ENCODE measurements at regions not wholly inside any gene's neighbourhood (a gene's known extent, or its start where the extent isn't known, plus 50 kb on each side); places are given as distances from the start of the nearest gene placed in this dataset.
"Not testable (repeated sequence)": the region's sequence is repeated elsewhere in the genome, so short reads cannot be mapped to it uniquely, and the experiment has no call there.

DNA sequence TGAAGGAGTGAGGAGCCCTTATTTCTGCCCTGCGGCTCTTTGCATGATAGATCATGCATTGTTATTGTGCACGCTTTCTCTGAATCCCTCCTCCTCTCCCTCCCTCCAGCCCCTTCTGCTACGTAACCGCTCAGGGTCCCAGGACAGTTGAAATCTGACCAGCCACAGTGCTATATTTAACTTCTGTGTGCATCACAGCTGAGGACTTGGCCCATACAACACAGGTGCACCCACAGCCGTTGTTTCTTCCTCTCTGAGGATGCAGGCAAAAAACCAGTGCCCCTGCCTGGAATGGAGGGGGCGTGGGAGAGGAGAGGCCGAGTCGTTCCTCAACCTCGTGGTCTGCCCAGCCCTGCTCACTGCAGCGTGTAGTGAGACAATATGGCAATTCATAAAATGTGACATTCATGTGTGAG is 335.6 kb upstream of the CLINT1 start:
- BruUV-seq (replicated peaks), result no TSS peak
- no peak for FAIRE-seq
- H3K79me2 ChIP-seq (ENCODE audit: insufficient read depth, low read length), result no peaks in the 10 kb centered on the region
- in situ Hi-C loops (cut with HindIII; ENCODE audit: extremely low pct_ligation_motif_present, low pct_unique_long_range_greater_than_20kb), result no loop called here
- no peak overlapping the region for H2AFZ ChIP-seq (ENCODE audit: low read length)
- TF ChIP-seq IKZF4 (CRISPR knock-in tag; IDR thresholded peaks at IDR 0.05; ENCODE audit: borderline replicate concordance, low read depth, not compliant biosample characterization), result no peak
- TF ChIP-seq, protein P1, sequence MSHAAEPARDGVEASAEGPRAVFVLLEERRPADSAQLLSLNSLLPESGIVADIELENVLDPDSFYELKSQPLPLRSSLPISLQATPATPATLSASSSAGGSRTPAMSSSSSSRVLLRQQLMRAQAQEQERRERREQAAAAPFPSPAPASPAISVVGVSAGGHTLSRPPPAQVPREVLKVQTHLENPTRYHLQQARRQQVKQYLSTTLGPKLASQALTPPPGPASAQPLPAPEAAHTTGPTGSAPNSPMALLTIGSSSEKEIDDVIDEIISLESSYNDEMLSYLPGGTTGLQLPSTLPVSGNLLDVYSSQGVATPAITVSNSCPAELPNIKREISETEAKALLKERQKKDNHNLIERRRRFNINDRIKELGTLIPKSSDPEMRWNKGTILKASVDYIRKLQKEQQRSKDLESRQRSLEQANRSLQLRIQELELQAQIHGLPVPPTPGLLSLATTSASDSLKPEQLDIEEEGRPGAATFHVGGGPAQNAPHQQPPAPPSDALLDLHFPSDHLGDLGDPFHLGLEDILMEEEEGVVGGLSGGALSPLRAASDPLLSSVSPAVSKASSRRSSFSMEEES (CRISPR knock-in tag; IDR thresholded peaks at IDR 0.05), result no peak
- TF ChIP-seq, protein P2, sequence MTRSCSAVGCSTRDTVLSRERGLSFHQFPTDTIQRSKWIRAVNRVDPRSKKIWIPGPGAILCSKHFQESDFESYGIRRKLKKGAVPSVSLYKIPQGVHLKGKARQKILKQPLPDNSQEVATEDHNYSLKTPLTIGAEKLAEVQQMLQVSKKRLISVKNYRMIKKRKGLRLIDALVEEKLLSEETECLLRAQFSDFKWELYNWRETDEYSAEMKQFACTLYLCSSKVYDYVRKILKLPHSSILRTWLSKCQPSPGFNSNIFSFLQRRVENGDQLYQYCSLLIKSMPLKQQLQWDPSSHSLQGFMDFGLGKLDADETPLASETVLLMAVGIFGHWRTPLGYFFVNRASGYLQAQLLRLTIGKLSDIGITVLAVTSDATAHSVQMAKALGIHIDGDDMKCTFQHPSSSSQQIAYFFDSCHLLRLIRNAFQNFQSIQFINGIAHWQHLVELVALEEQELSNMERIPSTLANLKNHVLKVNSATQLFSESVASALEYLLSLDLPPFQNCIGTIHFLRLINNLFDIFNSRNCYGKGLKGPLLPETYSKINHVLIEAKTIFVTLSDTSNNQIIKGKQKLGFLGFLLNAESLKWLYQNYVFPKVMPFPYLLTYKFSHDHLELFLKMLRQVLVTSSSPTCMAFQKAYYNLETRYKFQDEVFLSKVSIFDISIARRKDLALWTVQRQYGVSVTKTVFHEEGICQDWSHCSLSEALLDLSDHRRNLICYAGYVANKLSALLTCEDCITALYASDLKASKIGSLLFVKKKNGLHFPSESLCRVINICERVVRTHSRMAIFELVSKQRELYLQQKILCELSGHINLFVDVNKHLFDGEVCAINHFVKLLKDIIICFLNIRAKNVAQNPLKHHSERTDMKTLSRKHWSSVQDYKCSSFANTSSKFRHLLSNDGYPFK (CRISPR knock-in tag; IDR thresholded peaks at IDR 0.05; ENCODE audit: borderline replicate concordance), result no peak
- ATAC-seq, result no peak
- no peak overlapping the region for H3K4me3 ChIP-seq (replicated peaks in 1 of 3; ENCODE audit: insufficient read depth in 1 of 3, low read depth in 2 of 3, low read length in 3 of 3)
- 4% methylated on average over 5 of the region's 10 CpGs for WGBS (ENCODE audit: low lambda C conversion rate)
- intact Hi-C loops (cut with micrococcal nuclease; ENCODE audit: unreplicated experiment), result no loop called here
- H3K27ac ChIP-seq (ENCODE audit: extremely low read length, insufficient read depth, low read length), result no peak overlapping the region
- H3K9me3 ChIP-seq (ENCODE audit: low read length), result peaks cover 7% of the 10 kb centered on the region; the same call in 1 of the 2 replicates
- ChIA-PET CTCF (ENCODE audit: low intra/inter-chr PET ratio, low total read pairs) (no interaction called here), POLR2A (no interaction called here)
- no peaks in the 10 kb centered on the region for H3K4me1 ChIP-seq (ENCODE audit: insufficient read depth, low read length)
- no peak overlapping the region for H3K4me2 ChIP-seq (ENCODE audit: low read depth, low read length)
- no peak for DNase-seq (ENCODE audit: low spot score)
- H3K9ac ChIP-seq (ENCODE audit: insufficient read depth, low read depth, low read length), result no peak overlapping the region
- H4K20me1 ChIP-seq (ENCODE audit: insufficient read depth, low read length), result no peaks in the 10 kb centered on the region
- no peaks in the 10 kb centered on the region; a peak in 1 of 5 replicates for H3K27me3 ChIP-seq (ENCODE audit: control insufficient read depth in 1 of 2, insufficient read depth in 2 of 2, low read length in 2 of 2)
- no peaks in the 10 kb centered on the region for H3K36me3 ChIP-seq (replicated peaks in 1 of 2; ENCODE audit: control insufficient read depth in 1 of 2, insufficient read depth in 2 of 2, low read length in 2 of 2)

DNA sequence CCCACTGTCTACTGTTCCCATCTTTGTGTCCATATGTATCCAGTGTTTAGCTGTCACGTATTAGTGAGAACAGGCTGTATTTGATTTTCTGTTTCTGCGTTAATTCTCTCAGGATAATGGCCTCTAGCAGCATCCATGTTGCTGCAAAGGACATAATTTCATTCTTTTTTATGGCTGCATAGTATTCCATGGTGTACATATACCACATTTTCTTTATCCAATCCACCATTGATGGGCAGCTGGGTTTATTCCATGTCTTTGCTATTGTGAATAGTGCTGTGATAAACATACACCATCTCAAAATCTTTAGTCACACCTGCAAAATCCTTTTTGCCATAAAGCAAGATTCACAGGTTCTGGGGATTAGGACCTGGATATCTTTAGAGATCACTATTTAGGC is 334.4 kb upstream of the CLINT1 start:
- FAIRE-seq; H3K4me1 ChIP-seq (ENCODE audit: insufficient read depth, low read length); H3K4me3 ChIP-seq (replicated peaks in 1 of 3; ENCODE audit: insufficient read depth in 1 of 3, low read depth in 2 of 3, low read length in 3 of 3); H2AFZ ChIP-seq (ENCODE audit: low read length); DNase-seq (ENCODE audit: low spot score); BruUV-seq (replicated peaks); H3K27ac ChIP-seq (ENCODE audit: extremely low read length, insufficient read depth, low read length); H4K20me1 ChIP-seq (ENCODE audit: insufficient read depth, low read length); H3K9ac ChIP-seq (ENCODE audit: insufficient read depth, low read depth, low read length); ATAC-seq; H3K9me3 ChIP-seq (ENCODE audit: low read length); in situ Hi-C loops (cut with HindIII; ENCODE audit: extremely low pct_ligation_motif_present, low pct_unique_long_range_greater_than_20kb); H3K4me2 ChIP-seq (ENCODE audit: low read depth, low read length); H3K36me3 ChIP-seq (replicated peaks in 1 of 2; ENCODE audit: control insufficient read depth in 1 of 2, insufficient read depth in 2 of 2, low read length in 2 of 2); intact Hi-C loops (cut with micrococcal nuclease; ENCODE audit: unreplicated experiment); POLR2A ChIA-PET; CTCF ChIA-PET (ENCODE audit: low intra/inter-chr PET ratio, low total read pairs); H3K79me2 ChIP-seq (ENCODE audit: insufficient read depth, low read length); H3K27me3 ChIP-seq (ENCODE audit: control insufficient read depth in 1 of 2, insufficient read depth in 2 of 2, low read length in 2 of 2): not testable (repeated sequence)
- WGBS (ENCODE audit: low lambda C conversion rate), result 16% methylated on average over 2 of the region's 2 CpGs
